ENCODE measurements at regions not wholly inside any gene's neighbourhood (a gene's known extent, or its start where the extent isn't known, plus 50 kb on each side); places are given as distances from the start of the nearest gene placed in this dataset.
"Not testable (repeated sequence)": the region's sequence is repeated elsewhere in the genome, so short reads cannot be mapped to it uniquely, and the experiment has no call there.

GRCh38 chr9:36499174-36499890 lies 73.4 kb upstream of the MELK start:
- no peak overlapping the region for H2AFZ ChIP-seq (ENCODE audit: low read length)
- no peak for TF ChIP-seq EZH2 (IDR thresholded peaks at IDR 0.05; ENCODE audit: low read length, unreplicated experiment)
- TF ChIP-seq EZH2phosphoT487 (IDR thresholded peaks at IDR 0.05; ENCODE audit: borderline replicate concordance, low read length): no peak
- no peak overlapping the region for H3K4me2 ChIP-seq (ENCODE audit: low read length)
- H3K9me3 ChIP-seq (ENCODE audit: low read length): no peaks in the 10 kb centered on the region
- H3K36me3 ChIP-seq (ENCODE audit: low read depth, low read length): no peaks in the 10 kb centered on the region
- no peaks in the 10 kb centered on the region for H4K20me1 ChIP-seq (ENCODE audit: low read length)
- ATAC-seq (no peak), DNase-seq (no peak)
- ChIA-PET POLR2A (ENCODE audit: unreplicated experiment) (no interaction called here), CTCF (no interaction called here)
- H3K79me2 ChIP-seq (ENCODE audit: low read length): no peaks in the 10 kb centered on the region
- intact Hi-C loops (cut with micrococcal nuclease): no loop called here
- H3K27me3 ChIP-seq (ENCODE audit: low read length): no peaks in the 10 kb centered on the region
- no peaks in the 10 kb centered on the region for H3F3A ChIP-seq (ENCODE audit: low read length, unreplicated experiment)
- H3K9ac ChIP-seq (ENCODE audit: low read length): no peak overlapping the region
- no peak overlapping the region for H3K4me3 ChIP-seq (ENCODE audit: low read length)
- H3K4me1 ChIP-seq (ENCODE audit: insufficient read depth, low read length): no peaks in the 10 kb centered on the region
- H3K9me2 ChIP-seq (replicated peaks; ENCODE audit: low read length): no peaks in the 10 kb centered on the region
- BruUV-seq (replicated peaks): no TSS peak
- no peak overlapping the region for H3K27ac ChIP-seq (ENCODE audit: low read length)

- CTCF ChIA-PET; H3K9me2 ChIP-seq (replicated peaks; ENCODE audit: low read length); ATAC-seq; H3K36me3 ChIP-seq (ENCODE audit: low read depth, low read length); H4K20me1 ChIP-seq (ENCODE audit: low read length); intact Hi-C loops (cut with micrococcal nuclease); DNase-seq; H3K4me3 ChIP-seq (ENCODE audit: low read length); H3K79me2 ChIP-seq (ENCODE audit: low read length); H2AFZ ChIP-seq (ENCODE audit: low read length); H3F3A ChIP-seq (ENCODE audit: low read length, unreplicated experiment); H3K9ac ChIP-seq (ENCODE audit: low read length); H3K9me3 ChIP-seq (ENCODE audit: low read length); H3K27me3 ChIP-seq (ENCODE audit: low read length); H3K4me1 ChIP-seq (ENCODE audit: insufficient read depth, low read length); BruUV-seq (replicated peaks); H3K4me2 ChIP-seq (ENCODE audit: low read length); POLR2A ChIA-PET (ENCODE audit: unreplicated experiment); H3K27ac ChIP-seq (ENCODE audit: low read length): not testable (repeated sequence)
These were observed 79.1 kb upstream of the MELK start for GRCh38 chr9:36493564-36493963.

GRCh38 chr9:36492865-36493264 lies 79.8 kb upstream of the MELK start:
- no peaks in the 10 kb centered on the region for H3K79me2 ChIP-seq (ENCODE audit: low read length)
- intact Hi-C loops (cut with micrococcal nuclease): no loop called here
- H3K9me2 ChIP-seq (replicated peaks; ENCODE audit: low read length): no peaks in the 10 kb centered on the region
- H3K27me3 ChIP-seq (ENCODE audit: low read length): no peaks in the 10 kb centered on the region
- H3K9ac ChIP-seq (ENCODE audit: low read length): no peak overlapping the region
- ChIA-PET POLR2A (ENCODE audit: unreplicated experiment) (no interaction called here), CTCF (no interaction called here)
- no peaks in the 10 kb centered on the region for H4K20me1 ChIP-seq (ENCODE audit: low read length)
- H3K36me3 ChIP-seq (ENCODE audit: low read depth, low read length): no peaks in the 10 kb centered on the region
- TF ChIP-seq EZH2phosphoT487 (IDR thresholded peaks at IDR 0.05; ENCODE audit: borderline replicate concordance, low read length) (no peak), CTCF (conservative IDR thresholded peaks at IDR 0.05; ENCODE audit: low read depth, low read length) (no peak), EZH2 (IDR thresholded peaks at IDR 0.05; ENCODE audit: low read length, unreplicated experiment) (no peak)
- BruUV-seq (replicated peaks): no TSS peak
- no peaks in the 10 kb centered on the region; the same call in 1 of the 2 replicates for H3K4me1 ChIP-seq (ENCODE audit: insufficient read depth, low read length)
- no peak overlapping the region for H2AFZ ChIP-seq (ENCODE audit: low read length)
- no peak overlapping the region for H3K27ac ChIP-seq (ENCODE audit: low read length)
- H3F3A ChIP-seq (ENCODE audit: low read length, unreplicated experiment): no peaks in the 10 kb centered on the region
- ATAC-seq (no peak), DNase-seq (no peak)
- H3K4me2 ChIP-seq (ENCODE audit: low read length): no peak overlapping the region
- no peaks in the 10 kb centered on the region for H3K9me3 ChIP-seq (ENCODE audit: low read length)
- H3K4me3 ChIP-seq (ENCODE audit: low read length): no peak overlapping the region

GRCh38 chr9:36489453-36489852 lies 83.2 kb upstream of the MELK start:
- Histone ChIP-seq H3K79me2 (ENCODE audit: low read length) (peaks cover 19% of the 10 kb centered on the region), H3K4me1 (ENCODE audit: insufficient read depth, low read length) (no peaks in the 10 kb centered on the region; the same call in 1 of the 2 replicates), H2AFZ (ENCODE audit: low read length) (no peak overlapping the region), H3K36me3 (ENCODE audit: low read depth, low read length) (no peaks in the 10 kb centered on the region), H3K9ac (ENCODE audit: low read length) (no peak overlapping the region), H4K20me1 (ENCODE audit: low read length) (no peaks in the 10 kb centered on the region), H3K9me2 (replicated peaks; ENCODE audit: low read length) (no peaks in the 10 kb centered on the region), H3K4me3 (ENCODE audit: low read length) (no peak overlapping the region), H3F3A (ENCODE audit: low read length, unreplicated experiment) (no peaks in the 10 kb centered on the region), H3K27ac (ENCODE audit: low read length) (no peak overlapping the region), H3K4me2 (ENCODE audit: low read length) (no peak overlapping the region), H3K9me3 (ENCODE audit: low read length) (no peaks in the 10 kb centered on the region), H3K27me3 (ENCODE audit: low read length) (no peaks in the 10 kb centered on the region)
- BruUV-seq (replicated peaks): no TSS peak
- CTCF ChIA-PET: no interaction called here
- intact Hi-C loops (cut with micrococcal nuclease): no loop called here
- TF ChIP-seq EZH2phosphoT487 (IDR thresholded peaks at IDR 0.05; ENCODE audit: borderline replicate concordance, low read length): no peak
- POLR2A ChIA-PET (ENCODE audit: unreplicated experiment): no interaction called here
- ATAC-seq (no peak), DNase-seq (no peak)
